HG03135 (cell line): ENCODE measurements at regions not wholly inside any gene's neighbourhood (a gene's known extent, or its start where the extent isn't known, plus 50 kb on each side); places are given as distances from the start of the nearest gene placed in this dataset.
"Not testable (repeated sequence)": the region's sequence is repeated elsewhere in the genome, so short reads cannot be mapped to it uniquely, and the experiment has no call there.

Experiments
- ATAC-seq: cut with Tn5 transposase; IDR thresholded peaks from one replicate; pipeline ENCODE4 v1.9.1; 2021; ENCODE audit warnings: mild to moderate bottlenecking, moderate library complexity; ENCODE audit not compliant: unreplicated experiment

- no peak for ATAC-seq
Observed at GRCh38 chr21:16213518-16213917, 483.7 kb downstream of the USP25 start.

GRCh38 chr21:16215193-16215592 lies 485.4 kb downstream of the USP25 start:
- ATAC-seq: no peak

DNA sequence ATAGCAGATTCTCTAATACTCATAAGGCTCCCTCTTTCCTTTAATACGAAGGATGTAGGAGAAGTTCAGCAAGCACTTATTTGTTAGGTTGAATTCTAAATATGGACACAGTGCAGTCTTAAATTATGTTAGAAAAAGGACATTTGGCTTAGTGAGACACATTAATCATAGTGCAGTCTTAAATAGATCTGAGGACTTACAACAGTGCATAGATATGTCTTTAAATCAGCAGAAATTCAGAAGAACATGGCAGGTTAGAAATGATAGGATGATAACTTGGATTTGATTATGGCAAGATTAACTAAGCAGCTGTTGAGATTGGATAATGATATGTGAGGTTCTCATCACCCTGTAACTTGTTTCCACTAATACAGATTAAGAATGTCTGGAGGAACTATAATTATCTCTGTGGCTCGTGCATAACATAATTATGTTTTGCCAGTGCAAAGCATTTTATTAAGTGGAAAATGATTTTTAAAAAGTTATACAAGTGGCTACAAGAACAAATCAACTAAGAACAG lies 485.9 kb downstream of the USP25 start:
- no peak for ATAC-seq

- no peak for ATAC-seq
Observed at GRCh38 chr21:16216288-16216962, 486.6 kb downstream of the USP25 start.

- ATAC-seq: no peak
Observed at GRCh38 chr21:16218682-16219343, 489.0 kb downstream of the USP25 start.

DNA sequence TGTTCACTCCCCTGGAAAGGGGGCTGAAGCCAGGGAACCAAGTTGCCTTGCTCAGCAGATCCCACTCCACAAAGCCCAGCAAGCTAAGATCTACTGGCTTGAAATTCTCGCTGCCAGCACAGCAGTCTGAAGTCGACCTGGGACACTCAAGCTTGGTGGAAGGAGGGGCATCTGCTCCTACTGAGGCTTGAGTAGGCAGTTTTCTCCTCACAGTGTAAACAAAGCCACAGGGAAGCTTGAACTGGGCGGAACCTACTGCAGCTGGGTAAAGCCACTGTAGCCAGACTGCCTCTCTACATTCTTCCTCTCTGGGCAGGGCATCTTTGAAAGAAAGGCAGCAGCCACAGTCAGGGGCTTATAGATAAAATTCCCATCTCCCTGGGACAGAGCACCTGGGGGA lies 495.0 kb downstream of the USP25 start:
- ATAC-seq: not testable (repeated sequence)

DNA sequence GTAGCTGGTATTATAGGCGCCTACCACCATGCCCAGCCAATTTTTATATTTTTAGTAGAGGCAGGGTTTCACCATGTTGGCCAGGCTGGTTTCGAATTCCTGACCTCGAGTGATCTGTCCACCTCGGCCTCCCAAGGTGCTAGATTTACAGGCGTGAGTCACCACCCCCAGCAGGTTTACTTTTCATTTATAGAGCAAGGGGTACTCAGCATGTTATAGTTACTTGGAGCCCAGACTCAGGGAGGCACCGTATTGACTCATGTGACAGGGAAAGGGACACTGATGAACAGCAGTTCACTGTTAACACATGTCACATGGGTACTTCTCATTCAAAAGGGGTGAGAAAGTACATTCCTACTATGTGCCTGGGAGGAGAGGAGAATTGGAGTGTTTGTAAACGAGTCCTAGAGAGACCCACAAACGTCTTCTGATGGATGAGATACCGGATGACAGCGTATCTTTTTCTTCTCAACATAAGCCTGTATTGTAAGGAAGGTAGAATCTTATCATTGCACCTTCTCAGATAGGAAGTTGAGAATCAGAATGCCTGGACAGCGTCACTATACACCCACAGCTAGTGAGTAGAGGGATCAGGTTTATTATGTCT lies 510.0 kb downstream of the USP25 start:
- ATAC-seq: no peak

- ATAC-seq: no peak
Observed at GRCh38 chr21:16241016-16241415, 511.2 kb downstream of the USP25 start.

- no peak for ATAC-seq
Observed at GRCh38 chr21:16241479-16241963, 511.7 kb downstream of the USP25 start.

DNA sequence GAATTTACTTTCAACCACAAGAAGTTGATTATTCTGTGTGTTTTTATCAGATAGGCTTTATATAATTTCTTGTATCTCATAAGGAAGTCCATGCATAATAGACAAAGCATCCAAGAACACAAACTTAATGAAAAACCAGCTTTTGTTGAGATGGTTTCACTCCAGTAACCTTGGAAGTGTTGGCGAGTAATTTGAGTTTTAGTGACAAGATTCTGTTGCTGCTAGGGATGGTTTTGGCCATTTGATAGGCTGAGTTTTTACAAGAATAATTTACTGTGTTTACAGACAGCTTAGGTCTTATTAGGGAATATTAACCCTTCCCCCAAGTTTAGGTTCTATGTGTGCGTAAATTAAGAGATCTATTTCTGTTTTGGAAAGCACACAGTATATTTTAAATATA lies 513.6 kb downstream of the USP25 start:
- ATAC-seq: no peak

DNA sequence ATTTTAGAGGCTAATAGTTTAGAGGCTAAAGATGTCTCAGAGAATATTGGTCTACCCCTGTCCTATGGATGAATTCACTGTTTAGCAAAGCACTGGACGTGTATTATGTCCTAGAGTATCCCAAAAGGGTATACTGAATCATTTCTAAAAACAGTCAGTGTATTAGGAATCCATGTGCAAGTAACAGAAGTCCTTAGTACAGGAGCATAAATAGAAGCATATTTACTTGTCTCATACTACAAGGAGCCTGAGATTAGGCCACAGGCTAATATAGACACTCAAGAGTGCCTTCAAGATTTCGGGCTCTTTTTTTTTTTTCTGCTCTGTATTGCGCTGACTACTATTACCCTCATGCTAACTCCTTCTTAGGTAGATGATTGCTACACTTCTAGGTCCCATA lies 518.9 kb downstream of the USP25 start:
- ATAC-seq: no peak

GRCh38 chr21:16250273-16250672 lies 520.5 kb downstream of the USP25 start:
- no peak for ATAC-seq

GRCh38 chr21:16258844-16259611 lies 529.2 kb downstream of the USP25 start:
- ATAC-seq: no peak

GRCh38 chr21:16262091-16262490 lies 532.3 kb downstream of the USP25 start:
- ATAC-seq: no peak

- no peak for ATAC-seq
Observed at GRCh38 chr21:16264319-16264718, 534.5 kb downstream of the USP25 start.

- ATAC-seq: no peak
Observed at GRCh38 chr21:16269476-16269875, 539.7 kb downstream of the USP25 start.

- ATAC-seq: no peak
Observed at GRCh38 chr21:16279731-16280581, 550.2 kb downstream of the USP25 start.

- no peak for ATAC-seq
Observed at GRCh38 chr21:16280686-16281091, 550.9 kb downstream of the USP25 start.

- ATAC-seq: no peak
Observed at GRCh38 chr21:16283516-16283915, 553.7 kb downstream of the USP25 start.

GRCh38 chr21:16285605-16286126 lies 555.9 kb downstream of the USP25 start:
- no peak for ATAC-seq
